ENCODE measurements at regions not wholly inside any gene's neighbourhood (a gene's known extent, or its start where the extent isn't known, plus 50 kb on each side); places are given as distances from the start of the nearest gene placed in this dataset.
"Not testable (repeated sequence)": the region's sequence is repeated elsewhere in the genome, so short reads cannot be mapped to it uniquely, and the experiment has no call there.

- no peak for DNase-seq (ENCODE audit: low spot score)
These were observed 253.1 kb upstream of the SHH start for GRCh38 chr7:156065400-156065799.

GRCh38 chr7:156064971-156065386, 252.7 kb upstream of the SHH start:
- no peak for DNase-seq (ENCODE audit: low spot score)

- DNase-seq (ENCODE audit: low spot score), result no peak
These were observed 251.1 kb upstream of the SHH start for GRCh38 chr7:156063241-156063810.

GRCh38 chr7:156062286-156062685, 250.0 kb upstream of the SHH start:
- DNase-seq (ENCODE audit: low spot score), result no peak

- DNase-seq (ENCODE audit: low spot score), result no peak
These were observed 249.5 kb upstream of the SHH start for GRCh38 chr7:156061689-156062255.

- DNase-seq (ENCODE audit: low spot score), result no peak
These were observed 248.7 kb upstream of the SHH start for GRCh38 chr7:156060925-156061324.

GRCh38 chr7:156059369-156059768, 247.1 kb upstream of the SHH start:
- DNase-seq (ENCODE audit: low spot score), result no peak

- DNase-seq (ENCODE audit: low spot score), result no peak
These were observed 246.0 kb upstream of the SHH start for GRCh38 chr7:156058248-156058647.

- DNase-seq (ENCODE audit: low spot score), result no peak
These were observed 244.3 kb upstream of the SHH start for GRCh38 chr7:156056534-156056933.

GRCh38 chr7:156055206-156055822, 243.1 kb upstream of the SHH start:
- DNase-seq (ENCODE audit: low spot score), result no peak

GRCh38 chr7:156051884-156052283, 239.6 kb upstream of the SHH start:
- DNase-seq (ENCODE audit: low spot score), result no peak

- DNase-seq (ENCODE audit: low spot score), result no peak
These were observed 238.6 kb upstream of the SHH start for GRCh38 chr7:156050636-156051569.

- no peak for DNase-seq (ENCODE audit: low spot score)
These were observed 237.1 kb upstream of the SHH start for GRCh38 chr7:156049366-156049765.

- no peak for DNase-seq (ENCODE audit: low spot score)
These were observed 233.8 kb upstream of the SHH start for GRCh38 chr7:156046031-156046560.

GRCh38 chr7:156043416-156044178, 231.3 kb upstream of the SHH start:
- DNase-seq (ENCODE audit: low spot score), result no peak

- no peak for DNase-seq (ENCODE audit: low spot score)
These were observed 229.1 kb upstream of the SHH start for GRCh38 chr7:156041398-156041797.

- no peak for DNase-seq (ENCODE audit: low spot score)
These were observed 227.9 kb upstream of the SHH start for GRCh38 chr7:156039971-156040677.

GRCh38 chr7:156039194-156039593, 226.9 kb upstream of the SHH start:
- no peak for DNase-seq (ENCODE audit: low spot score)

GRCh38 chr7:156038345-156038744, 226.1 kb upstream of the SHH start:
- DNase-seq (ENCODE audit: low spot score), result no peak

- DNase-seq (ENCODE audit: low spot score), result no peak
These were observed 223.9 kb upstream of the SHH start for GRCh38 chr7:156036153-156036552.

- DNase-seq (ENCODE audit: low spot score), result not testable (repeated sequence)
These were observed 223.1 kb upstream of the SHH start for GRCh38 chr7:156035387-156035786.
